Adrenal gland (tissue), 9 donors: ENCODE measurements at regions not wholly inside any gene's neighbourhood (a gene's known extent, or its start where the extent isn't known, plus 50 kb on each side); places are given as distances from the start of the nearest gene placed in this dataset.

Source experiments
- DNase-seq, 7 donors: peaks; one replicate each; pipeline ENCODE4 v3.0.0-alpha.2; 2019 to 2020
- H3K27ac ChIP-seq, 5 donors: fragments of 200-600 bp; sonication (generic) in 4 of 5; 1 replicate in 3 of 5; 2 replicates in 2 of 5; pipeline versions ENCODE4 v1.5.1 to v1.8.0; 2016 to 2020; ENCODE audit warnings: mild to moderate bottlenecking in 1 of 5
- H3K27me3 ChIP-seq: fragments of 200-600 bp; 2 replicates; pipeline ENCODE4 v1.8.0; 2021
- H3K36me3 ChIP-seq, 2 donors: fragments of 200-600 bp; replicated peaks in 1 of 2; 1 replicate in 1 of 2; 2 replicates in 1 of 2; pipeline versions ENCODE4 v1.5.1 to v1.8.0; 2018 to 2022
- H3K4me1 ChIP-seq, 2 donors: fragments of 200-600 bp; replicated peaks in 1 of 2; 1 replicate in 1 of 2; 2 replicates in 1 of 2; pipeline versions ENCODE4 v1.5.1 to v1.8.0; 2018 to 2021
- H3K4me3 ChIP-seq, 4 donors: fragments of 200-600 bp; sonication (generic) in 3 of 4; one replicate each; pipeline ENCODE4 v1.5.1; 2016 to 2018
- H3K9me3 ChIP-seq, 3 donors: fragments of 200-600 bp; sonication (generic) in 1 of 3; replicated peaks in 1 of 3; 1 replicate in 2 of 3; 2 replicates in 1 of 3; pipeline versions ENCODE4 v1.5.1 to v1.8.0; 2016 to 2021
- CTCF ChIP-seq, 6 experiments: fragments of 450-650 bp in 4 of 6; fragments of 200-600 bp in 2 of 6; sonication (generic) in 1 of 6; IDR thresholded peaks; 1 replicate in 5 of 6; 2 replicates in 1 of 6; pipeline versions ENCODE4 v1.5.1 to v1.8.0; 2016 to 2021; ENCODE audit warnings: antibody characterized with exemption in 6 of 6, mild to moderate bottlenecking in 2 of 6, moderate library complexity in 1 of 6
- POLR2A ChIP-seq, 2 donors: fragments of 450-650 bp; IDR thresholded peaks; one replicate each; pipeline ENCODE4 v1.6.1; 2017; ENCODE audit warnings: antibody characterized with exemption in 2 of 2, mild to moderate bottlenecking in 2 of 2, moderate library complexity in 1 of 2
- WGBS, 4 donors: extraction: QIAGEN DNeasy Blood & Tissue Kit in 2 of 4; methylation state at CpG; one replicate each; pipeline versions ENCODE4 v1.1.5 to v1.1.7; 2013 to 2017; 5-methylcytosine and 5-hydroxymethylcytosine counted together
- intact Hi-C, 2 donors: fragments of 100-400 bp; cut with DNase I; formaldehyde crosslinking; loops; one replicate each; pipeline versions ENCODE4 v1.14.1 to v1.15.0; 2022 to 2023
- donor health status: healthy with polysubstance abuse.
- donor health status: Bipolar disorder and iron deficiency.
- donor health status: DM: yes; HTN: yes; CAD: no.
- donor health status: DM: no; HTN: no; CAD: no.
- donor health status: DM: no; HTN: no; CAD: no.

GRCh38 chr5:81815321-81815720 is 64.4 kb upstream of the SSBP2 start:
- Histone ChIP-seq H3K4me1 (no peaks in the 10 kb centered on the region), H3K4me3 (no peak overlapping the region), H3K27me3 (no peaks in the 10 kb centered on the region), H3K36me3 (no peaks in the 10 kb centered on the region), H3K27ac (no peak overlapping the region), H3K9me3 (no peaks in the 10 kb centered on the region)
- intact Hi-C loops = no loop called here
- DNase-seq = no peak
- WGBS, 4 donors = 85 to 91% (median 87%) methylated on average over 3 of the region's 3 CpGs
- TF ChIP-seq CTCF (IDR thresholded peaks at IDR 0.05) = no peak
- no peak for TF ChIP-seq POLR2A (IDR thresholded peaks at IDR 0.05)

- no peaks in the 10 kb centered on the region for H3K36me3 ChIP-seq
- no peak overlapping the region for H3K27ac ChIP-seq
- TF ChIP-seq CTCF (IDR thresholded peaks at IDR 0.05) = no peak
- TF ChIP-seq POLR2A (IDR thresholded peaks at IDR 0.05) = no peak
- intact Hi-C loops = no loop called here
- H3K27me3 ChIP-seq = no peaks in the 10 kb centered on the region
- H3K4me3 ChIP-seq = no peak overlapping the region
- no peaks in the 10 kb centered on the region for H3K9me3 ChIP-seq
- DNase-seq = no peak
- no peaks in the 10 kb centered on the region for H3K4me1 ChIP-seq
Measured at GRCh38 chr5:81808106-81808505, 57.2 kb upstream of the SSBP2 start.

- Histone ChIP-seq H3K36me3 (no peaks in the 10 kb centered on the region), H3K27ac (no peak overlapping the region), H3K9me3 (no peaks in the 10 kb centered on the region), H3K4me1 (no peaks in the 10 kb centered on the region), H3K4me3 (no peak overlapping the region), H3K27me3 (no peaks in the 10 kb centered on the region)
- DNase-seq = no peak
- intact Hi-C loops = no loop called here
- TF ChIP-seq POLR2A (IDR thresholded peaks at IDR 0.05) (no peak), CTCF (IDR thresholded peaks at IDR 0.05) (no peak)
Measured at GRCh38 chr5:81805086-81805485, 54.2 kb upstream of the SSBP2 start.

- Histone ChIP-seq H3K4me3 (no peak overlapping the region), H3K9me3 (no peaks in the 10 kb centered on the region), H3K4me1 (no peaks in the 10 kb centered on the region), H3K36me3 (no peaks in the 10 kb centered on the region), H3K27me3 (no peaks in the 10 kb centered on the region), H3K27ac (no peak overlapping the region)
- DNase-seq = no peak
- WGBS, 4 donors = 86 to 88% (median 88%) methylated on average over 2 to 3 of the region's 3 CpGs; no CpG with 5 or more reads in 1 of the 4 donors
- TF ChIP-seq CTCF (IDR thresholded peaks at IDR 0.05) (no peak), POLR2A (IDR thresholded peaks at IDR 0.05) (no peak)
- intact Hi-C loops = no loop called here
Measured at GRCh38 chr5:81803812-81804211, 52.9 kb upstream of the SSBP2 start.
